Right lobe of liver (tissue), 4 donors: ENCODE measurements at regions not wholly inside any gene's neighbourhood (a gene's known extent, or its start where the extent isn't known, plus 50 kb on each side); places are given as distances from the start of the nearest gene placed in this dataset.

ENCODE experiments used
- CTCF ChIP-seq, 4 donors: fragments of 200-600 bp in 3 of 4; fragments of 450-650 bp in 1 of 4; IDR thresholded peaks; one replicate each; pipeline versions ENCODE4 v1.5.1 to v1.8.0; 2016 to 2022; ENCODE audit warnings: antibody characterized with exemption in 4 of 4, mild to moderate bottlenecking in 2 of 4
- POLR2A ChIP-seq: fragments of 450-650 bp; IDR thresholded peaks from one replicate; pipeline ENCODE4 v1.6.1; 2017; ENCODE audit warnings: antibody characterized with exemption, mild to moderate bottlenecking
- donor health status: DM: no; HTN: no; CAD: no.
- donor health status: DM: no; HTN: no; CAD: no.
- donor health status: DM: no; HTN: yes; CAD: no.

GRCh38 chr17:5821803-5822202, 237.5 kb upstream of the NLRP1 start:
- TF ChIP-seq CTCF (IDR thresholded peaks at IDR 0.05) (no peak), POLR2A (no peak)
